Neural crest cell (in vitro differentiated cells): ENCODE measurements at regions not wholly inside any gene's neighbourhood (a gene's known extent, or its start where the extent isn't known, plus 50 kb on each side); places are given as distances from the start of the nearest gene placed in this dataset.

Source experiments
- DNase-seq: peaks from one replicate; pipeline ENCODE4 v3.0.0; 2021; ENCODE audit warnings: low read depth, mixed read lengths, low spot score
- H3K27ac Mint-ChIP-seq: one replicate; pipeline ENCODE4 v1.8.0; 2021; ENCODE audit warnings: mild to moderate bottlenecking, mixed read lengths; ENCODE audit not compliant: unreplicated experiment
- H3K27me3 Mint-ChIP-seq: 2 replicates; pipeline ENCODE4 v1.8.0; 2021; ENCODE audit warnings: low read depth, mild to moderate bottlenecking, mixed read lengths
- H3K36me3 Mint-ChIP-seq: 2 replicates; pipeline ENCODE4 v1.8.0; 2021; ENCODE audit warnings: low read depth, mild to moderate bottlenecking, mixed read lengths
- H3K4me1 Mint-ChIP-seq: 2 replicates; pipeline ENCODE4 v1.8.0; 2021; ENCODE audit warnings: mixed read lengths
- H3K4me3 Mint-ChIP-seq: one replicate; pipeline ENCODE4 v1.8.0; 2021; ENCODE audit warnings: mild to moderate bottlenecking, mixed read lengths
- H3K9me3 Mint-ChIP-seq: 2 replicates; pipeline ENCODE4 v1.8.0; 2021; ENCODE audit warnings: mixed read lengths
- CTCF ChIP-seq: fragments of 200-600 bp; sonication (generic); conservative IDR thresholded peaks from 2 replicates; pipeline ENCODE4 v1.5.0; 2021; ENCODE audit warnings: antibody characterized with exemption, mild to moderate bottlenecking

GRCh38 chr4:164550989-164551712 lies 202.8 kb upstream of the SMIM31 start:
- no peak for DNase-seq
- Mint-ChIP-seq H3K4me1 (peaks cover 4% of the 10 kb centered on the region), H3K4me3 (no peak overlapping the region), H3K27me3 (no peaks in the 10 kb centered on the region), H3K9me3 (no peaks in the 10 kb centered on the region), H3K27ac (no peak overlapping the region), H3K36me3 (no peaks in the 10 kb centered on the region)
- TF ChIP-seq CTCF, result no peak

DNA sequence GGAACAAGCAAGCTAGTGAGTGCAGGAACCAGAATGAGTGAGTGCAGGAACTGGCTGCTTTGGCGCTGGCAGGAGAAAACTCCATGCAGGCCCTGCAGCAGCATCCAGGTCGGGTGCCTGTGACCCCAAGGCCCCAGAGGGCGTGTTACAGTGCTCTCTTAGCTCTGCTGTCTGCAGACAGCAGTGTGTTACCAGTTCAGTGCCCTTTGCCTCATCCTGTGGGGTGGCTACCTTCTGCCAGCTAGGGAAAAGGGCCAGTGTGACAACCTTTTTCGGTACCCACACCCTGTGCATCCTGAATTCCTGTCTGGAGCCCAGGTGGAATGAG lies 202.3 kb upstream of the SMIM31 start:
- H3K36me3 Mint-ChIP-seq, result no peaks in the 10 kb centered on the region
- H3K27ac Mint-ChIP-seq, result no peak overlapping the region
- no peak for TF ChIP-seq CTCF
- peaks cover 4% of the 10 kb centered on the region for H3K4me1 Mint-ChIP-seq
- no peak overlapping the region for H3K4me3 Mint-ChIP-seq
- H3K9me3 Mint-ChIP-seq, result no peaks in the 10 kb centered on the region
- DNase-seq, result no peak
- H3K27me3 Mint-ChIP-seq, result no peaks in the 10 kb centered on the region

DNA sequence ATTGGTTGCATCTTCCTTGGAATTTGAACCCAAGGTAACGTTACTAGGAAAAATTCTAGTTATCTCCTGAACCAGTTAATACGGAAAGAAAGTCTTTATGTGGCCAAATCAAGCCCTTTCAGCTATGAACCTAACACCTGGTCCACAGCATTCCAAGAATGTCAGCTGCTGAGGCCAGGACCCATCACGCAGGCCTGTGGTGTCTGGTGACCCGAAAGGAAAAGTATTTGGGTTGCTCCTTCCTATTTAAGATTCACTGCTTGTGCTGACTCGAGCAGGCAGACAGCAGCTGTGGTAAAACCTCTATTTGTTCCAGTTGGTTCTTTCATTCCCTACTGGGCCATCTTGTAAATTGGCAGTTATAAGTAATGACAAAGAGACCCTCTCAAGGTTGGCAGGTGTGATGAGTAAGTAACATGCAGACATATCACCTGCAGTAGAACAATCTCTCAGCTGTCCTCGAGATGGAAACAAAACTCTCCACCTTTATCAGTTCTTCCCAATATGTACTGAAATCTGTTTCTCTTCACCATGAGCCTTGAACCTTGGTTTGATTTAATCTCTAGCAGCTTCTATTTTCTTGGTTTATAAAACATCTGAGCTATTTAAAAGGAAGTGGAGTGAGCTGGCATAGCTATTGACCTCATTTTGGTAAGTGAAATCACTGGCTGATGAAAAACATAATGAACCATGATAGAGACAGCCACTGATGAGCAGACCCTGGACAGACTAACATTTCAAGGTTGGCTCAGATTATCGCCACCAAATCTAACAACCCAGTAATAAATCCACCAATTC lies 182.1 kb upstream of the SMIM31 start:
- no peak overlapping the region for H3K27ac Mint-ChIP-seq
- DNase-seq, result no peak
- no peaks in the 10 kb centered on the region for H3K4me1 Mint-ChIP-seq
- H3K9me3 Mint-ChIP-seq, result peaks cover 10% of the 10 kb centered on the region
- no peaks in the 10 kb centered on the region for H3K27me3 Mint-ChIP-seq
- H3K36me3 Mint-ChIP-seq, result no peaks in the 10 kb centered on the region
- H3K4me3 Mint-ChIP-seq, result no peak overlapping the region
- TF ChIP-seq CTCF, result no peak

DNA sequence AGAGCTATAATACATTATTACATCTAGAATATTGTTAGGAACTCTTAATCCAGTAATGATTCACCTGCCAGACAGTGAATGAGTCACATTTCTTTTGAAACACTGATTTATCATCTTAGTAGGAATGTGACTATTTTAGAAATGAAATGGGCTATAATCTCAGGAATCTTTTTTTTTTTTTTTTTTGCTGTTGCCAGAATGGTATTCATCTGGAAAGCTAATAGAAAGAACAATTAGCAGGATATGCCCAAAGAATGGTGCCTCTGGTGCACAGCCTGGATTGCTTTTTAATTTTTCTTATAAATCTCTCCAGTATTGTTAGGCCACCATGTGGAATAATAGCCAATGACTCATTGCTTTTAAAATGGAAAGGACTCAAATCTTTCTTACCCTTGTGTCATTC lies 181.1 kb upstream of the SMIM31 start:
- Mint-ChIP-seq H3K27me3 (no peaks in the 10 kb centered on the region), H3K27ac (no peak overlapping the region)

DNA sequence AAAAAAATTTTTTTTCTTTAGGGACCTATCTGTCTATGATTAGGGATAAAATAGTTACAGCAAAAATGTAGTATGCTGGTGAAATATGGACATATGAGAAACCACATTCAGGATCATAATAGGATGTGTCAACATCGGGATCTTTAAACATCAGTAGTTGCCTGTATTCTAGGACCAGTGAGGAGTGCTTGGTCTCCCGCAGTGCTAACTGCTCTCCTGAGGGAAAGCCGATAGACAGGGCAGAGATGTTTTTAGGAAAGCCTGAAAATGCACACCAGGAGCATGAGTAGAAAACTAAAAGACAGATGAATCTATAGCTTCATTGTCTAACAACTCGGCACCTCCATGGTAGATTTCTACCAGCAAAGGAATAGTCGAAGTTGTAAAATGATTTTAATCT lies 178.1 kb upstream of the SMIM31 start:
- H3K27me3 Mint-ChIP-seq, result no peaks in the 10 kb centered on the region
- no peak overlapping the region for H3K4me3 Mint-ChIP-seq
- H3K4me1 Mint-ChIP-seq, result no peaks in the 10 kb centered on the region
- H3K9me3 Mint-ChIP-seq, result peaks cover 14% of the 10 kb centered on the region
- no peaks in the 10 kb centered on the region for H3K36me3 Mint-ChIP-seq
- TF ChIP-seq CTCF, result no peak
- DNase-seq, result no peak
- no peak overlapping the region for H3K27ac Mint-ChIP-seq

More for the DNA sequence above, 181.1 kb upstream of the SMIM31 start:
- DNase-seq, result no peak
- no peak for TF ChIP-seq CTCF
- Mint-ChIP-seq H3K9me3 (peaks cover 10% of the 10 kb centered on the region), H3K36me3 (no peaks in the 10 kb centered on the region), H3K4me1 (no peaks in the 10 kb centered on the region), H3K4me3 (no peak overlapping the region)
